HG02885 (cell line): ENCODE measurements at regions not wholly inside any gene's neighbourhood (a gene's known extent, or its start where the extent isn't known, plus 50 kb on each side); places are given as distances from the start of the nearest gene placed in this dataset.

Experiments
- ATAC-seq: cut with Tn5 transposase; IDR thresholded peaks from one replicate; pipeline ENCODE4 v1.9.1; 2021; ENCODE audit warnings: mild to moderate bottlenecking; ENCODE audit not compliant: unreplicated experiment, poor library complexity

DNA sequence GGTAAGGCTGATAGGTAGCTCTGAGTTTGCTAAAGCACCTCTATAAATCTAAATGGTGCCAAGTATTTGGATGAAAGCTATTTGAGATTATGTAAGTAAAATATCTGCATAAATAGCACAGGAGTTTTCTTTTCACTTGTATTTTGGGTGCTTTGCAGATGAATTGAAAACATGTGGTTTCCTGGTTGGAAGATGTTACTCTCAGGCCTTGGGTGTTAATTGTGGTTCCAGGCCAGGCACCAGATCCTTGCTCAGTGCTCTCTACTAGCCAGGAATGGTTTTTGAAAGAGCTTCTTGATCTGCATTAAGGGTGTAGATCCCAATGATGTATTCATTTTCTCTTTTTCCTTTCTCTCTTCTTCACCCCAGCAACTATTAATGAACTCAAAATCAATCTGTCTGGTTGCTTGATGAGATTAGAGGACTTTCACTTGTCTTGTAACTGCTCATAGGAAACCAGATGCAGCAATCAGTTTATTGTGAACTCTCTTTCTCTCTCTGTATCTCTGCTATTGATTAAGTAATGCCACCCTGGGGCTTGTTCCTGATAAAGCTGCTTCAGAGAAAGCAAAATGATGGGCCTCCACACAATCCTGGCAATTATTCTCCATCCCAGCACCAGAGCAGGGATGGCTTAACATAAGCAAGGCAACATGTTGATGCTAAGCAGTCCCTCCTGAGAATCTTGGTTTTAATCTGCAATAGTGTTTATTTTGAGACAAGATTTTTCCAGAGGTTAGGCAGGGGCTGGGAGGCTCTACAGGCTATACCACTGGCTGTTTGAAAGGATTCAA, 147.0 kb upstream of the NTM start:
- ATAC-seq, result no peak

DNA sequence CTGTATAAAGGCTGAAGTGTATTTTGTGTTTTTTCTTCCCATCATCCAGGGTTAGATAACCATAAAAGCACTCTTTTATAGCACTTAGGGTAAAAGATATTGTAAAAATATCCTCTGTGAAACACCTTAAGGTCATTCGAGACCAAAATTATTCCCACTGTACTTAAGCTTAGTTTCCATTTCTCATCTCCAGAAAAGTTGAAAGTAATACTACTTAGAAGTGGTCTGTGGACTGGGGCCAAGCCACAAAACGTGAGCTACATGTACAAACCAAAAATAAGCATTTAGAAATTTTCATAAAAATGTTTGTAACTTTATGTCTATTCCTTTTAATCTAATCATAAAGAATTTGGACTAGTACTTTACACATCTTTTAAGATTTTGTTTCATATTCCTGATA, 142.0 kb upstream of the NTM start:
- ATAC-seq, result no peak

DNA sequence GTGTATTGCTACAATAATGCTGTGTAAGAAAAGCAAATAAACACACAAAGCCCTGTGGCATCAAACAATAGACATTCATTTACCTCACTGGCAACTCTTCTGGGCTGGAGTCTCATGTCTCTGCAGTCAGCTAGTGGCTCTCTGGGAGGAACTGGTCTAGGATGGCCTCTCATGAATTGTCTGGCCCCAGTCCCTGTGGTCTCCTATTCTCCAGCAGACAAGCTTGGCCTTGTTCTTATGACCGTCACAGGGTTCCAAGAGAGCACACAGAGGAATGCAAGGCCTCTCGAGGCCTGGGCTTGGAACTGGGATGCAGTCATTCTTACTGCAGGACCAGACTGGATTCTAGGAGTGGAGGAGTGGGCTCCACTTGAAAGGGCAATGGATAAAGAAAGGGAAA, 141.2 kb upstream of the NTM start:
- no peak for ATAC-seq

DNA sequence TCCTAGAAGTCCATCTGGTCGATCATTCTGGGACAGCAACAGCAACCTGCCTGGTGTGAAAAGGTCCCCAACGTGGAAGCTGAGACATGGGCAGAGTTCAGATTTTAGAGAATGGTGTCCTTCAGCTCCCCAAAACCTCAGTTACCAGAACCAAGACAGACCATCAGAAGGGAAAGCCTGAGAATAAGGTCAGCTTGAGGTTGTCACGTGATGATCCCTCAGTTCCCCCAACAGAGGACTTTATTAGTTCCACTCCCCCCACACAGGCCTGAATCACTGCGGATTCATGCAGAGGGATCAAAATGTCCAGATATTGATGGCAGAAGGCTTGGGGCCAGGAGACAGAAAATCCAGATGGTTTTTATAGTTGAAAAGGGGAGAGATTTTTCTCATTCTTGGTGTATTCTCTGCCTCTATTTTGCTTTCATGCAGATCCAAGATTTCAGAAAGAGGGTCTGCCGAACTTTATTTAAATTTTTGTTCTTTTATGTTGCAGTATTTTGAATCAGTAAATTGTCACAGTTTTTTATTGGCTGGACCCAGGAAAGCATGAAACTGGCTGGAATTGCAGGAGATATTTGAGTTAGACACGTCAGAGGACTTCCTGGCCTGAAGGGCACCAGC, 139.0 kb upstream of the NTM start:
- ATAC-seq, result no peak

DNA sequence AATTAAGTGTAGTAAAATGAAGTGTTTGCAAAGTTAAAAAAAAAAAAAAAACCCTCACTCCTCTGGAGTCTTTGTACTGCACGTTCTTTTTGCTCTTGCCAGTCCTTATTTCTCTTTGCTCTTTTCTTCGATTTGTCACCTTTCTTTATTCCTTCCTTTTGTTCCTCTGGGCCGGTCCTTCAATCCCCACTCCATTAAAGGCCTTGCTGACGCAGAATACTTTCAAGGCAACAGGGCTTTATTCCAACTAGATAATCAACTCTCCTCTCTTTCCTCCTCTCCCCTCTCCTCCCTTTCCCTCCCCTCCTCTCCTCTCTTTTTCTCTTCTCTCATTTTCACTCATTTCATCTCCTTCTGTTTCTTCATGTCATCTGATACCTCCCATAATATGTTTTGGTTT, 138.2 kb upstream of the NTM start:
- no peak for ATAC-seq

DNA sequence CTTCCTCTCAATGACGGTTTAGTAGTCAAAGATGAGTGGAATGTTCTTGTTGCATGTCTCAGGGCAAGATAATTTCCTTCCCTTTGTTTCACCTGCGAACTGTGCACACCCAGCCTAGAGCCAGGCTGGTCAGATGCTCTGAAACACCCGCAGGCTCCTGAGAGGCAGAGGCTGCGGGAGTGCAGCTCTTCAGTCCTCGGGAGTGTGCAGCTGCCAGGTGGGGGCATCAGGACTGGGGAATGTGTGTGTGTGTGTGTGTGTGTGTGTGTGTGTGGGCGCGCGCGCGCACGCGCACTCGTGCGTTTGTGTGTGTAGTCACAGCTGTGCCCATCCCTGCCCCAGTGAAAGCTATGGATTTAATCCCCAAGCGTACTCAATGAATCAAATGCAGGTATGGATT, 136.2 kb upstream of the NTM start:
- ATAC-seq, result no peak

DNA sequence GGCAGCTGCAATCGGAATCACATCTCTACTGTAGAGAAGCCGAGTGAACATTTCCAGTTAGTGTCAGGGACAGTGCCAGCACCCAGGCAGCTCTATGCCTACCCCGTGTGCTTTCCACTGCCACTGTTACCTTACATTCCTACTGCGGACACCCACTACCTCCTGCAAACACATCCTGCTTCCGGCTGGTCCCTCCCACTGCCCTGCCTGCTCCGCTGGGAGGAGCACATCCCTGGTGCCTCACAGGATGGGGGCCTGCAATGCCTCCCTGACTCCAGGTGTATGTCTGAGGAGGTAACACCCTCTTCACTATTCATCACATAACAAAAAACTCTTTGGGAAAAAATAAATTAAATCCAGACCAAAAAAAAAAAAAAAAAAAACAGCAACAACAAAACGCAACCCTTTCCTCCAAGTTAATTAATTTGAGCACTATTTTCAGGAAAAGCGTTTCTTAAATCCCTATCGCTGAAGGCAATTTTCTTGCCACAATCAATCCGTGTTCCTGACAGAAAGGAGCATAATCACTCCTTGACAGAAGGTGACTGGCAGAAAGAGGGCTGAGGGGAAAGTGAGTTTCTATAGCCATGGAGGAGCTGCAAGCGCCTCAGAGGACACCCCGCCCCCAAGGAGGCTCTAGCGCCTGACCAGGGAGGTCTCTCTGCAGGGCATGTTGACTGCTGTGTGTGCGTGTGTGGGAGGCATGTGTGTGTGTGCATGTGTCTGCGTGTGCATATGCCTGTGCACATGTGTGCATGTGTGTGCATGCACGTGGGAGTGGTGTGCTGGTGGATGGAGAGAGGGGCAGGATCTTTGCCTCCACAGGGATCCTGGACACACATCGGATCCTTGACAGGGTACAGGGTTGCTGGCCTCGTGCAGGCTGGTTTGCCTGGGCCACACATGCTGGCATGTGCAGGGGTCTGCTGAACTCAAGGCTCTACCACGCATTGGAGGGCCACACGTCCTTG, 134.8 kb upstream of the NTM start:
- ATAC-seq, result no peak

DNA sequence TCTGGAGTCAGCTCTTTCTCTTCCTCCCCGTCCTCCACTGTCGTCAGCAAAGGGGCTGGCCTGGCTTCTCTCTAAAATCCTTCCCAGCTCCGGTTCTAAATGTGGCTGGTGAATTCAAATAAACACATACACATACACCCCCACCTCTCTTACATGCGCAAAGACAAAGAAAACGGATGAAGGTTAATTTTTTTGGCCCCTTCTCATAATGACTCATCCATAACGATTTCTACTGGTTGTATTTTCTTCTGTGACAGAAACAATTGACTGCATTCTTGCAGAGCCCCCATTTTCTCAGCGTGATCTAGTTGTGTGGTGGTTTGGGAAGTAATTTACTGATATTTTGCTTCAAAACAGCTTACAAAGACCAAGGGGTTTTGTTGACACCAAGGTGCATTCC, 130.0 kb upstream of the NTM start:
- no peak for ATAC-seq

DNA sequence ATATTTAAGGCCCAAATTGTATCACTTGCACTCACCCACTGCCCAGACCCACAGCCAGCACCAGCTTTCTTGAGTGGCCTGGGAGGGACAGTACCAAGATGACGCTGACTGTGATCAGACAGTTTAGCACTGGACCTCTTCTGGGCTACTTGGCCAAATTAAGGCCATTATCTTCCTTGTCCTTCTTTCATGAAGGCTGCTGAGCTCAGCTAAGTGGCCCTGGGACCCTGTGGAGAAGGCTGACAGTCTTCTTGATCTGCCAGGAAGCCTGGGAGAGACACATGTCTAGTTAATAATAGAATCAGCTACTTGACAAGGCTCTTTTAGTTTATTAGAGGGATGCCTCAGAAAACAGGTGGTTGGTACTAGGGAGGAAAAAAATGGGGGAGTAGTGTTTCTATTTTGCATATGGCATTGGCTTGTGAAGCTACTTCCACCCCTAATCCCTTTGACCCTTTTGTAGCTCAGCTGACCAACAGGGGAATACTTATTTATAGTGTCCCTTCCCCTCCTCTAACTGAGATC, 127.9 kb upstream of the NTM start:
- ATAC-seq, result no peak

DNA sequence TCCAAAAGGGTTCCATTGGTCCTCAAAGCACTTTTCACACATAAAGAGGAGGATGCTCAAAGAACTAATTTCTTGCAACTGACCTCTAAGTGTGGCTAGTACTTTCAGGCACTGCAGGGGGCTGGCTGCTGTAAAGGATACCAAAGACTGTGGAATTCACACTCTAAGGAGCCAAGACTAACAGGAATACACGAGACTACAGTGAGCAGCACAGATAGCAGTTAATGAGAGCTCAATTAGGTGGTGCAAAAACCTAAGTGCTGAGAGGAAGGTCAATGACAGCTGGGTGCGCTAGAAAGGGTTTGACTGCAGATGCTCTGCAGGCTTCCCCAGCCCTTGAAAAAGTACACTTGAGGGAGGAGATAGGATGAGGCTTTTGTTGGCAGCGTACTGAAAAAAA, 124.3 kb upstream of the NTM start:
- no peak for ATAC-seq

DNA sequence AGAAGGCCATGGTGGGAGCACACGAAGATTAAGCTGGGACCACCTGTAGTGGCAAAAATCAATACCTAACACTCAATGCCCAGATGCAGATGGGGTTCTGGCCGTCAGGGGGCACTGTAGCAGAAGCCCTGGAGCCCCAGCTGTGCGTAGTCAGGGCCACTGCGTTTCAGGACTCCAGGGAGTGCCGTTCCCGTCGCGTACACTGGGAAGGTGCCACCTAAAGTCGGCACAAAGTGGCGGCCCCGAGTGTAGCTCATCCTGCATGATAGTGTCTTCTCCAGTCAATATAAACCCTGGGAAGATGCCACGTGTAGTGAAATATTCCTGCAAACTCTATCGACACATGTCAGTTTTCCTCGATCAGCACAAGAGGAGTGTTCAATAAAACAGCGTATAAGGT, 123.8 kb upstream of the NTM start:
- no peak for ATAC-seq

DNA sequence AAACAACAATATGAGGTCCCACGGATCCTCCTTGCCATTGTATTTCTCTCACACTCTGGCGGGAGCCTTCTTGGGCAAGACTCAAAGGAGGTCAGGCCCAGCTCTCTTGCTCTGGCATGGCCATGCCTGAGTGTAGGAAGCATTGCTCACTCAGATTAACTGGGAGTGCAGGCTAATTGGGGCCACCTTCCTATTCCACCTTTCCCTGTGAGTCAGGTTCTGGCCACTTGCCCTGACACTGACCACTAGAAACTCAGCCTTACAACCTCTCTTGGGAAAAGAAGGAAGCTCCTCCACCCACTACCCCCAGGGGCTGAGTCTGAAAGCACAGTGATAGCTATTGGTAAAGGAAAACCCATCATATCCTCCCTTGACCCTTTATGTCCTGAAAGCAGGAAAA, 121.8 kb upstream of the NTM start:
- no peak for ATAC-seq

DNA sequence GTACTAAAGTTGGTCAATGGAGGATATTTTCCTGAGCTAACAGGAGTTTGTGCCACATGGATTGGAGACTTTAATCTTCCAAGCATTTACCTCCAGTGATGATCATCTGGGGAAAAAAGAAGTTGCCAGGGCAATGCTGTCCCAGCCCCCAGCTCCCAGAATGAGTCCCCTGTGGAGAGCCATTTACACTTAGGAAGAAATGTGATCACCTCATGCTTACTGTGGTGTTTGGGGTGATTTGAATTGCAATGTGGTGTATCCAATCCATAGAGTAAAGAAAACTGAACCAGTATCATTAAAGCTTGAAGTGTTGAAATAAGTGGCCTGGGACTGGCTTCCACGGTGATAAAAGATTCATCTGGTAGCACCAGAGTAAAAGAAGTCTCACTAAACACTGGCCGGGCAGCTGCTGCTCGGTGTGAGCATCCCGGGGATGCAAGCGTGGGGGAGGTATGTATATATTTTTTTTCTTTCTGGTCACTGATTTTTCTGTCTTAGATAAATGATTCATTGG, 117.2 kb upstream of the NTM start:
- ATAC-seq, result no peak

DNA sequence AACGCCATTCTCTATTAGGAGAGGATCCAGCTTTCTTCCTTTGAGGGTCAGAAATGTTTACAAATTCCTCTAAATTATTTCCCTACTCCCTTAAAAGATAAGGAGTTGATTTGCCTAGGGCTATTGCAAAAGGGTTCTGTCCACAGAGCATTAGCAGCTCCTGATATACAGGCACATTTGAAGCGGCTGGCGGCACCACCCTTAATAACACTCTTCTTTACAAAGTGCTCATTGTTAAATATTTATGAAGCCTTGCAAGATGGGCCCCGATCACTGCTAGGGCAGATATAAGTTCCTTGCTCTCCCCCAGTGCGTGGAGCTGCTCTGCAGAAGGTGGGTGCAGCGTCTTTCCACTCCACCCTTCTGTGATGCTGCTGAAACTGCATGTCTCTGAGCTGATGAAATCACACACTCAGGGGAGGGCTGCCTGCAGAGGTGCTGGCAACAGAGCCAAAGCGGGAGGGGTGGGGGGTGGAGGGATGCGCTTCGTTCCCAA, 116.7 kb upstream of the NTM start:
- no peak for ATAC-seq

DNA sequence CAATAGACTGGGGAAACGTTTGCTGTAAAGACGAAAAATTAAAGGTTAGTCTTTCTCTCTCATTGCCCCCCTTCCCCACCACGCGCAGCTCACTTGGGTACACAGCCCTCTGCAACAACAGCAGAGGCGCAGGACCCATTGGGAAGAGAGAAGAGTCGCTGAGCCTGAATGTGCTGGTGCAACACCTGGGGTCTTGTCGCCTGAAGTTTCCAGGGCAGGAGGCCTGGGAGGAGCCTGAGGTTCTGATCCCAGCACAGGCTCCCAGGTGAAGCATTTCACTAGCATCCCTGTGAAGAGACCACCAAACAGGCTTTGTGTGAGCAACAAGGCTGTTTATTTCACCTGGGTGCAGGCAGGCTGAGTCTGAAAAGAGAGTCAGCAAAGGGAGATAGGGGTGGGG, 116.2 kb upstream of the NTM start:
- no peak for ATAC-seq

DNA sequence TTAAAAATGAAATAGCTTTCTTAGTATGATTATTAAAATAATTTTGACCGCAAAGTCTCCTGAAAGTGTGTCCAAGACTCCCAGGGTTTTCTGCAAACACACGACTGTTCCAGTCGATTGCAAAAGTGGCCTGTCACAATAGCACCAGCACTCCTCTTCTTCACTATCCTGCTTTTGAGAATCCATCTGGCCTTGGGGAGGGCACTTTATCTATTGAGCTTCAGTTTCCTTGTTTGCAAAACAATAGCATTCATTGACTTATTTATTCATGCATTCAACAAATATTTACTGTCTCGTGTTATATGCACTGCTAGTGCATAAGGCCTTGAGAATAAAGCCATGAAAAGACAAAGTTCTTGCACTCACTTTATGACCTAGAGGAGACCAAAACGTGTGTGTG, 96.2 kb upstream of the NTM start:
- ATAC-seq, result no peak

DNA sequence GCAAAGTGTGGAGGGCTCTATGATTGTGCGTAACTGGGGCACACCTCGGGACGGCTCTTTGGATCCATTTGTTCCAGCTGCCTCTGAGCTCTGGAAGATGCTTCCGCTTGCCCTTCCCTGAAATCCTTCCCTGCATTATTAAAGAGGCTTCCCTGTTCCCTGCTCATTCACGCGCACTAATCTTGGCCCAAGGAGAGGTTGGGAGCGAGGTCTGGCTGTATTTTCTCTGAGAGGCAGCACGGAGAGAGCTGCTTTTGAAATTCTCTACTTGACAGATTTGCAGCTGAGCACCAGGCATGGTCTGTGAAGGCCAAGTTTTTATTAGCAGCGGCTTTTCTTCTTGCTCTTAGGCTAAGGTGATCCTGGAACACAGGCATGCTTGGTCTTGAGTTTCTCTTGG, 94.8 kb upstream of the NTM start:
- no peak for ATAC-seq

DNA sequence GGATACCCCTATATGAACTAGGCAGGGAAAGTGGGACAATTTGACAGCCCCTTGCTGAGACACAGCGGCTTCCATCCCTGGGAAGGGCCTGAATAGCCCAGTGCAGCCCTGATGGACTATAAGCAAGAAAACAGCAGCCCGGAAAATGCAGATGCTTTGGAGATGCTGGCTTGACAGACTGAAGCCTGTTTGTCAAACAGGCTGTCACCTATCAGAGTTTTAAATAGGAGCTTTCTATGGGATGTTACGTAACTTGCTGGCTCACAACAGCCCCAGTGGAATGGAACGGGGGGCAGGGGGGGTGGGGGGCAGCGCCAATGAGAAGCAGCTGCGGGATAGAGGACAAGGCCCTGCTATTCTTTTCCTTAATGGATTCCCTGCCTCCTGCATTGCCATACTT, 91.9 kb upstream of the NTM start:
- no peak for ATAC-seq

DNA sequence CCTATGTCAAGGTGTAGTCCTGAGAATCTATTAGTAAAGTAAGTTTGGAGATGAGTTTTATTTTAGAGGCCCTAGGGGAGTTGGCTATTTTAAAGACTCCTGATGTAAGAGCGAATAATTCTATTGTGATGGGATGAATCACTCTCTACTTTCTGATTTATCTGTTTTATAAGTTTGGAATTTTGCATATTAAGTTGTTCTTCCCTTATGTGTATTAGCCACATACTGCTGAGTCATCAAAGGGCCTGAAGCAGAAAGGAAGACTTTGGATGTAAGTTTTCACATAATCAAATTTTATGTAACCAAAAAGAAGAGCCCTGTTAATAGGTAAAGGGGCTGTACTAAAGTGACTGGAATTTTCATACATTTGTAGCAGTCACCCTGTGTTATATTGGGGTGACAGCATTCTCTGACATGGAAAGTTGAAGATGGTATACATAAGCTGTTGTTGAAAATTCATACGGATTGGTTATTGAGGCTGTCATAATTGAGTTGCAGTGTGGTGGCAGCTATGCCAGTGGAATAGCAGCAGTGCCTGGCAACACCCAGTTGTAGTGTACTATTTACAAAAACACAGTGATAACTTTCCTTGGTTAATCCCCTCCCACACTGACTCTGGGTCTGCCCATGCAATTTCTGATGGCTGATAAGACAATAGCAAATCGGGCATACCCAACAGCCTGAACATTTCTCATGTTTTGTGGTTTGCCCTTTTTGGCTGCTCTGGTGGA, 90.6 kb upstream of the NTM start:
- no peak for ATAC-seq

DNA sequence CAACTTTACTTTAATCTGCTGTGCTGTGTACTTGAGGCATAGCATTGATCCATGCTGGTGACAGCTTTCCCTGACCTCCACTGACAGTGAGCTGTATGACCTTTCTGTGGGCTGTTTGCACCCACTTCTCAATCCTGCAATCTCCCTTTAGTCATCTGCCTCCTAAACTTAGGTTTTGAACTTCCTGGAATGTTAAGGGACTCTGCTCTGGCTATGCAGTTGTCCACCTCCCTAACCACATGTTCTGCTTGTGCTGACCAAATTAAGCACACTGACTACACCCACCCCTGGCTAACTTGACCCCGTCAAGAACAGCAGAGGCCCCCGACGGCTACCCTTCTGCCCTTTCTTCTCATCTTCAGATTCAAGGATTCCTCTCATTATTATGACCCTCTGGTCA, 89.1 kb upstream of the NTM start:
- ATAC-seq, result no peak
